GM19452 (cell line): ENCODE measurements at regions not wholly inside any gene's neighbourhood (a gene's known extent, or its start where the extent isn't known, plus 50 kb on each side); places are given as distances from the start of the nearest gene placed in this dataset.
"Not testable (repeated sequence)": the region's sequence is repeated elsewhere in the genome, so short reads cannot be mapped to it uniquely, and the experiment has no call there.

Experiments used
- ATAC-seq: cut with Tn5 transposase; IDR thresholded peaks from one replicate; pipeline ENCODE4 v1.9.1; 2021; ENCODE audit not compliant: unreplicated experiment

DNA sequence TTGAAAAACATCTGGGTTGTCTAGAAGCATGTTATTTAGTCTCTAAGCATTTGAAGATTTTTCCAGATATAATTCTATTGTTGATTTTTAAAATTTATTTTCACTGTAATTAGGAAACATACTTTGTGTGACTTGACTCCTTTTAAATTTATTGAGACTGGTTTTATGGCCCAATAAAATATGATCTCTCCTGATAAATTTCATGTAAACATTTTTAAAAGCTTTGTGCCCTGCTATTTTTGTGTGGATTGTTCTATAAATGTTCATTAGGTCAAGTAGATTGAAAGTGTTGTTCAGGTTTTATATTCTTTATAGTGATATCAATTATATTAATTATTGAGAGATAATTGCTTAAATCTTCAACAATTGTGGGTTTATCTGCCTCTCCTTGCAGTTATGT is 105.4 kb downstream of the RFX6 start:
- ATAC-seq, result no peak

GRCh38 chr6:116983375-116983774 is 106.3 kb downstream of the RFX6 start:
- no peak for ATAC-seq

DNA sequence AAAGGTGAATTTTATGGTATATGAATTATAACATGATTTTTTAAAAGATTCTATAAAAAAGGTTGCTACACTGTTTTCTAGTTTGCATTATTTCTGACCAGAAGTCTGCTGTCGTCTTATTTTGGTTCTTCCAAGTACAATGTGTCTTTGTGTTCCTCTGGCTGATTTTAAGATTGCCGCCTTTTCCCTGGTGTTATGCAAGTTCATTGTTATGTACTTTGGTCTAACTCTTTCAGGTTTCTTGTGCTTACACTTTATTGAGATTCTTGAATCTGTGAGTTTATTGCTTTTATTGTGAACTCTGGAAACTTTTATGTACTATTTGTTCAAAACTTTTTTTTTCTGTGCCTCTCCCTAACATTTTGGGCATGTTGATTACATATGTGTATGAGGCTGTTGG is 109.8 kb downstream of the RFX6 start:
- ATAC-seq, result no peak

GRCh38 chr6:116990679-116991078 is 113.6 kb downstream of the RFX6 start:
- no peak for ATAC-seq

GRCh38 chr6:116992546-116992945 is 115.5 kb downstream of the RFX6 start:
- ATAC-seq, result no peak

GRCh38 chr6:116994447-116994846 is 117.4 kb downstream of the RFX6 start:
- ATAC-seq, result no peak

GRCh38 chr6:116996842-116997241 is 119.8 kb downstream of the RFX6 start:
- no peak for ATAC-seq

DNA sequence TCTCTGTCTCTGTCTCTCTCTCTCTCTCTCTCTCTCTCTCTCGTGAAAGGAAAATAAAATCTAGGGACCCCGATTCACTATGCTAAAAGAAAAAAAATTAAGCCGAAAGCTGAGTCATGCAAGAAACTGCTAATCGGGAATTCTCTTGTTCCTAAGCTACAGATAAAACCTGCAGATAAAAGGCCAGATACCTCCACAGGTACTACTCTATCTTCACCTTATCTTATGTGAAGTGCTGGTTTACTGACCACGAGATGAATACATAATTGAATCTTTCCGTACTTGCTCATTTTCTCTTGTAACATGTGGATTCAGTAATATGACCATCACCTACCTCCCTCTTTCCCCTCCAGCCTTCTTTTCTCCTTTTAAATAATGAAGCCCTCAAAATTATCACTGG is 120.5 kb downstream of the RFX6 start:
- no peak for ATAC-seq

DNA sequence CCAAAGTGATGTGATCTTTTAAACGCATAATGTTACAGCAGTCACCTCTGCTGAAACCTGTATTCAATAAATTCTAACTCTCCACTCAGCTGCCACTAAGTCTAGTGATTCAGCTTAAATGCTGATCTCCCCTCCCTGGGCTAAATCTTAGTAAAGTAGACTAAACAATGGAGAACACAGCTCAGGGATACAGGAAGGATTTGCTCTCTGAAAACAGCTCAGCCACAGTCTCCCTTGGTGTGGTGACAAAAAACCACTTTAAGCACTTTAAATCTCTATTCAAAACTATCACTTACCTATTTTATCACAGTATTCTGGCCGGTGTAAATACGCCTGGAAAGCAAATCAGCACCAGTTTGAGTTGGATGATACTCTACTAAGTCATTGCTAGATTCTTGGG is 130.6 kb downstream of the RFX6 start:
- ATAC-seq, result no peak

GRCh38 chr6:117008618-117009017 is 131.6 kb downstream of the RFX6 start:
- ATAC-seq, result peak; percentile 86

- not testable (repeated sequence) for ATAC-seq
These were observed 137.8 kb downstream of the RFX6 start for GRCh38 chr6:117014641-117015473.

DNA sequence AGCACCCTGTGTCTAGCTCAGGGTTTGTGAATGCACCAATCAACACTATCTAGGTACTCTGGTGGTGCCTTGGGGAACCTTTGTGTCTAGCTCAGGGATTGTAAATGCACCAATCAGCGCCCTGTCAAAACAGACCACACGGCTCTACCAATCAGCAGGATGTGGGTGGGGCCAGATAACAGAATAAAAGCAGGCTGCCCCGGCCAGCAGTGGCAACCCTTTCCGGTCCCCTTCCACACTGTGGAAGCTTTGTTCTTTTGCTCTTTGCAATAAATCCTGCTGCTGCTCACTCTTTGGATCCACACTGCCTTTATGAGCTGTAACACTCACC is 138.4 kb downstream of the RFX6 start:
- ATAC-seq, result not testable (repeated sequence)

DNA sequence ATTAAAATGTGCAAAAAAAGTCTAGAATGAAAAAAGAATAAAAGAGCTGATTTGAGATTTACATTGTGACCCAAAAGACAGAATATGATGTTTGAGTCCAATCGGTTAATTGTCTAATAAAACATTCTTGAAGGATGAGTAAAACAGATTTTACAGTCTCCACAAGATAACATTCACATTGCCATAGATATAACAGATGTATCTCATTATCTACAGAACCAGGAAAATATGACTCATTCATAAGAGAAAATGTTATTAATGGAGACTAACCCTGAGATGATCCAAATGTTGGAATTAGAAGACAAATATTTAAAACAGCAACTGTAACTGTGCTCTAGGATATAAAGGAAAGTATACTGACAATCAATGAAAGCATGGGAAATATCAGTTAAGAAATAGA is 141.7 kb downstream of the RFX6 start:
- ATAC-seq, result no peak

DNA sequence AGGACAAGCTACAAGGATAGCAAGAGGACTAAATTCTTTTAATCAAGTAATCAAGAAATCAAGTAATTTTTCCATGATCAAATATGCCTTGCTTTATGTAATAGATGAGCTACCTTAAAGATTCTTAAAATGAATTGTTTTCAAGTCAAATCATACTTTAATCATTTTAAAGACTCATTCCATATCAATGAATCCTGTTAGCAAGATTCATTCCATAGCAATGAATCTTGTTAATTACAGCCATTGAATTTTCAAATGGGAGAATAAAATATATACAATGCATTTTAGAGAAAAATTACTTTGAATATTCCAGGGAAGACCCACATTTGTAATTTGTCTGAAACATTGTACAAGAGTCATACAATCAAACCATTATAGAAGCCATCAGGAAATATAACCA is 145.7 kb downstream of the RFX6 start:
- no peak for ATAC-seq

- no peak for ATAC-seq
These were observed 148.3 kb downstream of the RFX6 start for GRCh38 chr6:117025310-117025709.

- no peak for ATAC-seq
These were observed 151.2 kb downstream of the RFX6 start for GRCh38 chr6:117028256-117028655.

DNA sequence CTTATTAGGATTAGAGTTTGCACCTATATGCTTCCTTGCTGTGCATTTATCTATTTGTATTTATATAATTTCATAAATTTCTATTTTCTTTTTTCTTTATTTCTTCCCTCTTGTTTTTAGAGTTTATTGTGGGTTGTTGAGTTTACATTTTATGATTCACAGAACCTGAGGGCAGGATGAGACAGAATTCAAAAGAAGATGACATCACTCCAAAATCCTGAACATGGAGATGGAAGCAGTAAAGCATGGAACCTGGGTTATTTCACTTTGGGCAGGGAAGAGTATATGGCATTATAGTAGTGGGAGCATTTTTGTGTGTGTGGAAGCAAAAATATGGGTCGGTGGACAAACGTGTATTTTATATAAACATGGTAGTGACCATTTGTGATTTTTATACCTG is 157.5 kb downstream of the RFX6 start:
- ATAC-seq, result no peak

- no peak for ATAC-seq
These were observed 157.9 kb downstream of the RFX6 start for GRCh38 chr6:117034971-117035370.

GRCh38 chr6:117050301-117050700 is 173.3 kb downstream of the RFX6 start:
- ATAC-seq, result no peak

- ATAC-seq, result no peak
These were observed 193.2 kb upstream of the VGLL2 start for GRCh38 chr6:117072134-117072533.

DNA sequence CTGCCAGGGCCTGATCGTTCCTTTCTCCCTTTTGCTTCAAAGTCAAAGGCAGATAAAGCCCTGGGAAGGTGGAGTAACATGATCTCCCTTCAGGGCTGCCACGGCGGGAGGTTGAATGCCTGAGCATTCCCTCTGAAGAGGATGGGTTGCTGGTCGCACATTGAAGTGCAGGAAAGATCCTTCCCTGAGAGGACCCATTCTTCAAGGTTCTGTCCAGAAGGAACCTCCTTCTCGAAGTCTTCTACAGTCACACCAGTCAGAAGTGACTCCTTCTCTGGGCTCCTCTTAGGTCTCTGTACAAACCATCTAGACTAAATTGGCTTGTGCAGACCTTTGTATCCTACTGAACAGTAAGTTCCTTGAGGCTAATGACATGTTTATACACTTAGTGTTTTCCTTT is 192.6 kb upstream of the VGLL2 start:
- ATAC-seq, result no peak

- ATAC-seq, result no peak
These were observed 190.7 kb upstream of the VGLL2 start for GRCh38 chr6:117074672-117075071.

DNA sequence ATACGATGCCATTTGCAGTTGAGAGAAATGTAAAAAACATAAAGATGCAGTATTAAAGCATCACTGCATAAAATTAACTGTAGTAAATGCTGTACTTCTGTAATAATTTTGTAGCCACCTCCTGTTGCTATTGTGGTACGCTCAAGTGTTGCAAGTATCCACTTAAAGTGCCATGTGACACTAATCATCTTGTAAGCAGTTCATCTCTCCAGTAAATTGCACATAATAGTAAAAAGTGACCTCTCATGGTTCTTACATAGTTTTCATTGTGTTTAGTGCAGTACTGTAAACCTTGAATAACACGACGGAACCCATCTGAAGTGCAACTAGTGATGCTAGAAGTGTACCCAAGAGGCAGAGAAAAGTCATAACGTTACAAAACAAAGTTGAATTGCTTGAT is 190.1 kb upstream of the VGLL2 start:
- no peak for ATAC-seq
